HepG2 (cell line): ENCODE measurements at regions not wholly inside any gene's neighbourhood (a gene's known extent, or its start where the extent isn't known, plus 50 kb on each side); places are given as distances from the start of the nearest gene placed in this dataset.

Experiments
- ATAC-seq: fragments of 200-7000 bp; cut with Tn5 transposase; 3 replicates; pipeline ENCODE4 v1.9.1; 2020; ENCODE audit warnings: mild to moderate bottlenecking, moderate library complexity
- BruUV-seq: library from RNA; stranded (reverse); fragments of 400-500 nt; replicated peaks from 2 replicates; lab custom pipeline; 2021; lab: Mats Ljungman, UMichigan
- CTCF ChIA-PET: fragments of 300-600 bp; formaldehyde crosslinking; extraction: SDS; loops from one replicate; lab custom pipeline; 2021; ENCODE audit warnings: low total read pairs, inconsistent platforms, low intra/inter-chr PET ratio; lab: Yijun Ruan, JAX
- POLR2A ChIA-PET: fragments of 350-600 bp; sonication (Branson Sonifier 250); formaldehyde crosslinking; loops from one replicate; lab custom pipeline; 2020; ENCODE audit warnings: antibody characterized with exemption, inconsistent platforms; lab: Yijun Ruan, JAX
- DNase-seq: peaks from one replicate; pipeline ENCODE4 v3.0.0-alpha.2; 2015; ENCODE audit warnings: low spot score
- FAIRE-seq: peaks from 3 replicates; lab custom pipeline; 2011; peaks lifted over from hg19 to GRCh38; lab: Jason Lieb, UNC
- H2AFZ ChIP-seq: one replicate; pipeline ENCODE4 v1.6.1; 2011; ENCODE audit warnings: low read length, inconsistent platforms
- H3K27ac ChIP-seq: fragments of 300-600 bp; 3 replicates; pipeline ENCODE4 v1.8.0; 2011; ENCODE audit warnings: mixed run types, mild to moderate bottlenecking, mixed read lengths, low read length, inconsistent platforms; ENCODE audit not compliant: insufficient read depth; ENCODE audit errors: extremely low read length
- H3K27me3 ChIP-seq, 2 experiments: fragments of 200-600 bp in 1 of 2; 2 replicates in 1 of 2; 3 replicates in 1 of 2; pipeline versions ENCODE4 v1.6.0 to v1.8.0; 2011; ENCODE audit warnings: low read length in 2 of 2, mild to moderate bottlenecking in 2 of 2, moderate library complexity in 2 of 2, inconsistent platforms in 1 of 2; ENCODE audit not compliant: insufficient read depth in 2 of 2, control insufficient read depth in 1 of 2
- H3K36me3 ChIP-seq, 2 experiments: fragments of 200-600 bp in 1 of 2; replicated peaks in 1 of 2; 2 replicates in 1 of 2; 3 replicates in 1 of 2; pipeline versions ENCODE4 v1.5.1 to v1.8.0; 2011; ENCODE audit warnings: low read length in 2 of 2, inconsistent platforms in 1 of 2; ENCODE audit not compliant: insufficient read depth in 2 of 2, control insufficient read depth in 1 of 2
- H3K4me1 ChIP-seq: 2 replicates; pipeline ENCODE4 v1.5.1; 2012; ENCODE audit warnings: low read length, inconsistent platforms; ENCODE audit not compliant: insufficient read depth
- H3K4me2 ChIP-seq: 2 replicates; pipeline ENCODE4 v1.6.0; 2011; ENCODE audit warnings: low read depth, low read length, inconsistent platforms
- H3K4me3 ChIP-seq, 3 experiments: fragments of 200-600 bp in 1 of 3; sonication (generic), shearing (Covaris generic) in 1 of 3; replicated peaks in 1 of 3; 2 replicates each; pipeline ENCODE4 v1.5.1; 2011 to 2016; ENCODE audit warnings: low read length in 3 of 3, inconsistent platforms in 2 of 3, low read depth in 2 of 3, mild to moderate bottlenecking in 2 of 3, control low read depth in 1 of 3, mixed read lengths in 1 of 3; ENCODE audit not compliant: insufficient read depth in 1 of 3
- H3K79me2 ChIP-seq: one replicate; pipeline ENCODE4 v1.6.1; 2011; ENCODE audit warnings: low read length, inconsistent platforms; ENCODE audit not compliant: insufficient read depth
- H3K9ac ChIP-seq: 2 replicates; pipeline ENCODE4 v1.6.0; 2011; ENCODE audit warnings: mild to moderate bottlenecking, low read depth, low read length, inconsistent platforms; ENCODE audit not compliant: insufficient read depth
- H3K9me3 ChIP-seq: 2 replicates; pipeline ENCODE4 v1.5.1; 2012; ENCODE audit warnings: mild to moderate bottlenecking, low read length
- H4K20me1 ChIP-seq: 2 replicates; pipeline ENCODE4 v1.6.0; 2011; ENCODE audit warnings: inconsistent platforms, mild to moderate bottlenecking, low read length, moderate library complexity; ENCODE audit not compliant: insufficient read depth
- ARNT2 ChIP-seq: sonication (generic); formaldehyde crosslinking; IDR thresholded peaks from 2 replicates; pipeline ENCODE4 v1.8.0; 2022; ENCODE audit warnings: mild to moderate bottlenecking, low read depth, missing genetic modification reagents, moderate library complexity
- MAFK ChIP-seq, 2 experiments: IDR thresholded peaks in 1 of 2; conservative IDR thresholded peaks in 1 of 2; 2 replicates each; pipeline ENCODE4 v1.6.1; 2011; ENCODE audit warnings: improper control_type of control experiment in 2 of 2, low read length in 2 of 2
- NBN ChIP-seq: fragments of 450-650 bp; conservative IDR thresholded peaks from 2 replicates; pipeline ENCODE4 v1.6.1; 2017
- NFKBIZ ChIP-seq: IDR thresholded peaks from 2 replicates; pipeline ENCODE4 v1.6.1; 2018; ENCODE audit warnings: missing genetic modification reagents, missing compliant biosample characterization
- PAWR ChIP-seq: sonication (generic); formaldehyde crosslinking; IDR thresholded peaks from 2 replicates; pipeline ENCODE4 v1.4.0; 2020; ENCODE audit warnings: missing genetic modification reagents, mild to moderate bottlenecking, borderline replicate concordance
- ZFX ChIP-seq: sonication (generic); formaldehyde crosslinking; IDR thresholded peaks from 2 replicates; pipeline ENCODE4 v1.4.0; 2020; ENCODE audit warnings: mild to moderate bottlenecking, low read depth, missing genetic modification reagents, moderate library complexity
- in situ Hi-C: cut with HindIII; loops from 2 replicates; pipeline ENCODE4 v1.10.0; 2017; ENCODE audit warnings: low pct_unique_long_range_greater_than_20kb; ENCODE audit not compliant: extremely low pct_ligation_motif_present
- intact Hi-C: fragments of 100-400 bp; cut with micrococcal nuclease; formaldehyde crosslinking; loops from one replicate; pipeline ENCODE4 v1.10.0; 2022; ENCODE audit not compliant: unreplicated experiment
- TF ChIP-seq, protein P1 (sequence below): sonication (generic); formaldehyde crosslinking; IDR thresholded peaks from 2 replicates; pipeline ENCODE4 v1.5.1; 2020; ENCODE audit warnings: mild to moderate bottlenecking, missing genetic modification reagents, borderline replicate concordance
- TF ChIP-seq, protein P2 (sequence below): sonication (generic); formaldehyde crosslinking; IDR thresholded peaks from 2 replicates; pipeline ENCODE4 v1.5.0; 2020; ENCODE audit warnings: missing genetic modification reagents, mild to moderate bottlenecking, borderline replicate concordance
- TF ChIP-seq, protein P3 (sequence below): sonication (generic); formaldehyde crosslinking; IDR thresholded peaks from 2 replicates; pipeline ENCODE4 v1.9.0; 2022; ENCODE audit warnings: low read depth, missing genetic modification reagents

- ATAC-seq (no peak), FAIRE-seq (no peak), DNase-seq (no peak)
- H3K4me2 ChIP-seq, result no peak overlapping the region
- H3K79me2 ChIP-seq, result no peaks in the 10 kb centered on the region
- no peaks in the 10 kb centered on the region for H3K27me3 ChIP-seq
- POLR2A ChIA-PET, result no interaction called here
- no peaks in the 10 kb centered on the region for H3K9me3 ChIP-seq
- H3K4me1 ChIP-seq, result no peaks in the 10 kb centered on the region
- CTCF ChIA-PET, result no interaction called here
- H3K36me3 ChIP-seq, result no peaks in the 10 kb centered on the region
- H4K20me1 ChIP-seq, result no peaks in the 10 kb centered on the region
- H3K27ac ChIP-seq, result no peak overlapping the region
- intact Hi-C loops, result no loop called here
- H3K9ac ChIP-seq, result no peak overlapping the region
- no peak overlapping the region for H2AFZ ChIP-seq
- no peak overlapping the region for H3K4me3 ChIP-seq
- TF ChIP-seq, protein P1, sequence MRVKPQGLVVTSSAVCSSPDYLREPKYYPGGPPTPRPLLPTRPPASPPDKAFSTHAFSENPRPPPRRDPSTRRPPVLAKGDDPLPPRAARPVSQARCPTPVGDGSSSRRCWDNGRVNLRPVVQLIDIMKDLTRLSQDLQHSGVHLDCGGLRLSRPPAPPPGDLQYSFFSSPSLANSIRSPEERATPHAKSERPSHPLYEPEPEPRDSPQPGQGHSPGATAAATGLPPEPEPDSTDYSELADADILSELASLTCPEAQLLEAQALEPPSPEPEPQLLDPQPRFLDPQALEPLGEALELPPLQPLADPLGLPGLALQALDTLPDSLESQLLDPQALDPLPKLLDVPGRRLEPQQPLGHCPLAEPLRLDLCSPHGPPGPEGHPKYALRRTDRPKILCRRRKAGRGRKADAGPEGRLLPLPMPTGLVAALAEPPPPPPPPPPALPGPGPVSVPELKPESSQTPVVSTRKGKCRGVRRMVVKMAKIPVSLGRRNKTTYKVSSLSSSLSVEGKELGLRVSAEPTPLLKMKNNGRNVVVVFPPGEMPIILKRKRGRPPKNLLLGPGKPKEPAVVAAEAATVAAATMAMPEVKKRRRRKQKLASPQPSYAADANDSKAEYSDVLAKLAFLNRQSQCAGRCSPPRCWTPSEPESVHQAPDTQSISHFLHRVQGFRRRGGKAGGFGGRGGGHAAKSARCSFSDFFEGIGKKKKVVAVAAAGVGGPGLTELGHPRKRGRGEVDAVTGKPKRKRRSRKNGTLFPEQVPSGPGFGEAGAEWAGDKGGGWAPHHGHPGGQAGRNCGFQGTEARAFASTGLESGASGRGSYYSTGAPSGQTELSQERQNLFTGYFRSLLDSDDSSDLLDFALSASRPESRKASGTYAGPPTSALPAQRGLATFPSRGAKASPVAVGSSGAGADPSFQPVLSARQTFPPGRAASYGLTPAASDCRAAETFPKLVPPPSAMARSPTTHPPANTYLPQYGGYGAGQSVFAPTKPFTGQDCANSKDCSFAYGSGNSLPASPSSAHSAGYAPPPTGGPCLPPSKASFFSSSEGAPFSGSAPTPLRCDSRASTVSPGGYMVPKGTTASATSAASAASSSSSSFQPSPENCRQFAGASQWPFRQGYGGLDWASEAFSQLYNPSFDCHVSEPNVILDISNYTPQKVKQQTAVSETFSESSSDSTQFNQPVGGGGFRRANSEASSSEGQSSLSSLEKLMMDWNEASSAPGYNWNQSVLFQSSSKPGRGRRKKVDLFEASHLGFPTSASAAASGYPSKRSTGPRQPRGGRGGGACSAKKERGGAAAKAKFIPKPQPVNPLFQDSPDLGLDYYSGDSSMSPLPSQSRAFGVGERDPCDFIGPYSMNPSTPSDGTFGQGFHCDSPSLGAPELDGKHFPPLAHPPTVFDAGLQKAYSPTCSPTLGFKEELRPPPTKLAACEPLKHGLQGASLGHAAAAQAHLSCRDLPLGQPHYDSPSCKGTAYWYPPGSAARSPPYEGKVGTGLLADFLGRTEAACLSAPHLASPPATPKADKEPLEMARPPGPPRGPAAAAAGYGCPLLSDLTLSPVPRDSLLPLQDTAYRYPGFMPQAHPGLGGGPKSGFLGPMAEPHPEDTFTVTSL, result no peak
- TF ChIP-seq MAFK (conservative IDR thresholded peaks at IDR 0.05 in 1 of 2, IDR thresholded peaks at IDR 0.05 in 1 of 2; ENCODE audit: low read length in 2 of 2), result no peak
- TF ChIP-seq NFKBIZ, result no peak
- TF ChIP-seq NBN, result no peak
- TF ChIP-seq PAWR (CRISPR knock-in tag), result no peak
- TF ChIP-seq ZFX, result no peak
- TF ChIP-seq, protein P2, sequence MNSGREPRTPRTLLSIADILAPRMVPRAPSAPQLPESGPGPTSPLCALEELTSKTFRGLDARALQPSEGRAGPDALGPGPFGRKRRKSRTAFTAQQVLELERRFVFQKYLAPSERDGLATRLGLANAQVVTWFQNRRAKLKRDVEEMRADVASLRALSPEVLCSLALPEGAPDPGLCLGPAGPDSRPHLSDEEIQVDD, result no peak
- TF ChIP-seq, protein P3, sequence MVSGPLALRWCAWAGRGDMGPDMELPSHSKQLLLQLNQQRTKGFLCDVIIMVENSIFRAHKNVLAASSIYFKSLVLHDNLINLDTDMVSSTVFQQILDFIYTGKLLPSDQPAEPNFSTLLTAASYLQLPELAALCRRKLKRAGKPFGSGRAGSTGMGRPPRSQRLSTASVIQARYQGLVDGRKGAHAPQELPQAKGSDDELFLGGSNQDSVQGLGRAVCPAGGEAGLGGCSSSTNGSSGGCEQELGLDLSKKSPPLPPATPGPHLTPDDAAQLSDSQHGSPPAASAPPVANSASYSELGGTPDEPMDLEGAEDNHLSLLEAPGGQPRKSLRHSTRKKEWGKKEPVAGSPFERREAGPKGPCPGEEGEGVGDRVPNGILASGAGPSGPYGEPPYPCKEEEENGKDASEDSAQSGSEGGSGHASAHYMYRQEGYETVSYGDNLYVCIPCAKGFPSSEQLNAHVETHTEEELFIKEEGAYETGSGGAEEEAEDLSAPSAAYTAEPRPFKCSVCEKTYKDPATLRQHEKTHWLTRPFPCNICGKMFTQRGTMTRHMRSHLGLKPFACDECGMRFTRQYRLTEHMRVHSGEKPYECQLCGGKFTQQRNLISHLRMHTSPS, result no peak
- TF ChIP-seq ARNT2 (CRISPR knock-in tag), result no peak
- in situ Hi-C loops, result no loop called here
- BruUV-seq, result no TSS peak
Measured at GRCh38 chr2:208698114-208698513, 291.5 kb downstream of the PTH2R start.
